OCI-LY3 (cell line): ENCODE measurements at regions not wholly inside any gene's neighbourhood (a gene's known extent, or its start where the extent isn't known, plus 50 kb on each side); places are given as distances from the start of the nearest gene placed in this dataset.

Source experiments
- H2AFZ ChIP-seq: fragments of 200-600, 300-600 bp; shearing (Covaris generic); 2 replicates; pipeline ENCODE4 v1.6.0; 2014; ENCODE audit warnings: antibody characterized with exemption, low read depth, low read length
- H3K27ac ChIP-seq: fragments of 200-600, 300-600 bp; sonication (generic); 2 replicates; pipeline ENCODE4 v1.5.1; 2014; ENCODE audit warnings: mild to moderate bottlenecking, low read length, moderate library complexity, mixed read lengths
- H3K27me3 ChIP-seq: fragments of 200-600, 300-600 bp; sonication (generic); 2 replicates; pipeline ENCODE4 v1.6.1; 2014; ENCODE audit warnings: low read depth, low read length, mixed read lengths
- H3K36me3 ChIP-seq: fragments of 200-600, 300-600 bp; sonication (generic); replicated peaks from 2 replicates; pipeline ENCODE3; 2014; ENCODE audit warnings: low read depth, low read length, mixed read lengths
- H3K4me1 ChIP-seq: fragments of 300-600, 200-600 bp; sonication (generic); 2 replicates; pipeline ENCODE4 v1.6.1; 2014; ENCODE audit warnings: low read length, mixed read lengths
- H3K4me2 ChIP-seq: fragments of 200-600, 300-600 bp; sonication (generic); 2 replicates; pipeline ENCODE4 v1.6.1; 2014; ENCODE audit warnings: low read length, mixed read lengths
- H3K4me3 ChIP-seq: fragments of 300-600, 200-600 bp; sonication (generic); 2 replicates; pipeline ENCODE4 v1.5.1; 2014; ENCODE audit warnings: antibody characterized with exemption, mild to moderate bottlenecking, low read length, moderate library complexity
- H3K79me2 ChIP-seq: fragments of 300-600, 200-600 bp; shearing (Covaris generic); 2 replicates; pipeline ENCODE4 v1.6.1; 2014; ENCODE audit warnings: mild to moderate bottlenecking, low read length, mixed read lengths
- H3K9ac ChIP-seq: fragments of 300-600, 200-600 bp; shearing (Covaris generic); 2 replicates; pipeline ENCODE4 v1.6.0; 2014; ENCODE audit warnings: mild to moderate bottlenecking, low read length, moderate library complexity
- H3K9me3 ChIP-seq: fragments of 200-600, 300-600 bp; shearing (Covaris generic); 2 replicates; pipeline ENCODE4 v1.6.1; 2014; ENCODE audit warnings: low read length, mixed read lengths; ENCODE audit not compliant: insufficient read depth
- H4K20me1 ChIP-seq: fragments of 200-600, 300-600 bp; sonication (generic); 2 replicates; pipeline ENCODE4 v1.6.1; 2016; ENCODE audit warnings: low read length, mixed read lengths; ENCODE audit not compliant: insufficient read depth
- CTCF ChIP-seq: fragments of 200-600, 300-600 bp; sonication (generic); IDR thresholded peaks from 2 replicates; pipeline ENCODE4 v1.5.1; 2014; ENCODE audit warnings: antibody characterized with exemption, low read length, low read depth
- EZH2phosphoT487 ChIP-seq: fragments of 200-600 bp; shearing (Covaris generic); IDR thresholded peaks from 2 replicates; pipeline ENCODE4 v1.6.1; 2018; ENCODE audit warnings: antibody characterized with exemption, mixed run types, low read depth

GRCh38 chr14:53879747-53880146 lies 76.9 kb downstream of the BMP4 start:
- Histone ChIP-seq H3K4me1 (peaks cover 26% of the 10 kb centered on the region), H3K9me3 (no peaks in the 10 kb centered on the region), H4K20me1 (no peaks in the 10 kb centered on the region), H3K4me2 (no peak overlapping the region), H2AFZ (no peak overlapping the region), H3K9ac (no peak overlapping the region), H3K79me2 (no peaks in the 10 kb centered on the region), H3K36me3 (no peaks in the 10 kb centered on the region), H3K27me3 (no peaks in the 10 kb centered on the region), H3K4me3 (no peak overlapping the region), H3K27ac (no peak overlapping the region)
- TF ChIP-seq CTCF (no peak), EZH2phosphoT487 (no peak)

- Histone ChIP-seq H3K9ac (no peak overlapping the region), H2AFZ (no peak overlapping the region), H3K27ac (no peak overlapping the region), H3K4me3 (no peak overlapping the region), H3K4me1 (peaks cover 26% of the 10 kb centered on the region), H3K4me2 (no peak overlapping the region), H3K27me3 (no peaks in the 10 kb centered on the region), H3K36me3 (no peaks in the 10 kb centered on the region), H3K9me3 (no peaks in the 10 kb centered on the region), H4K20me1 (no peaks in the 10 kb centered on the region), H3K79me2 (no peaks in the 10 kb centered on the region)
- TF ChIP-seq EZH2phosphoT487: no peak
- no peak for TF ChIP-seq CTCF
Observed at GRCh38 chr14:53879022-53879686, 77.5 kb downstream of the BMP4 start.

- H3K4me3 ChIP-seq: no peak overlapping the region
- H3K4me1 ChIP-seq: peaks cover under 1% of the 10 kb centered on the region
- TF ChIP-seq CTCF (no peak), EZH2phosphoT487 (no peak)
- no peaks in the 10 kb centered on the region for H3K27me3 ChIP-seq
- no peak overlapping the region for H2AFZ ChIP-seq
- no peak overlapping the region for H3K4me2 ChIP-seq
- H3K27ac ChIP-seq: no peak overlapping the region
- no peaks in the 10 kb centered on the region for H3K36me3 ChIP-seq
- no peaks in the 10 kb centered on the region for H3K9me3 ChIP-seq
- no peaks in the 10 kb centered on the region for H4K20me1 ChIP-seq
- no peaks in the 10 kb centered on the region for H3K79me2 ChIP-seq
- no peak overlapping the region for H3K9ac ChIP-seq
Observed at GRCh38 chr14:53875324-53875897, 81.2 kb downstream of the BMP4 start.

- no peaks in the 10 kb centered on the region for H3K79me2 ChIP-seq
- H3K27ac ChIP-seq: no peak overlapping the region
- no peak overlapping the region for H2AFZ ChIP-seq
- no peaks in the 10 kb centered on the region for H3K27me3 ChIP-seq
- no peak for TF ChIP-seq EZH2phosphoT487
- TF ChIP-seq CTCF: no peak
- no peaks in the 10 kb centered on the region for H3K36me3 ChIP-seq
- H3K9ac ChIP-seq: no peak overlapping the region
- no peaks in the 10 kb centered on the region for H3K9me3 ChIP-seq
- no peaks in the 10 kb centered on the region for H4K20me1 ChIP-seq
- H3K4me2 ChIP-seq: no peak overlapping the region
- H3K4me3 ChIP-seq: no peak overlapping the region
- H3K4me1 ChIP-seq: no peaks in the 10 kb centered on the region
Observed at GRCh38 chr14:53874704-53875103, 81.9 kb downstream of the BMP4 start.
